ENCODE measurements at regions not wholly inside any gene's neighbourhood (a gene's known extent, or its start where the extent isn't known, plus 50 kb on each side); places are given as distances from the start of the nearest gene placed in this dataset.
"Not testable (repeated sequence)": the region's sequence is repeated elsewhere in the genome, so short reads cannot be mapped to it uniquely, and the experiment has no call there.

GRCh38 chr5:72692231-72692637, 124.2 kb upstream of the TNPO1 start:
- DNase-seq = peak; percentile 0

GRCh38 chr5:72691751-72692150, 124.7 kb upstream of the TNPO1 start:
- DNase-seq = peak; percentile 0

- no peak for DNase-seq
Measured at GRCh38 chr5:72688916-72689315, 127.5 kb upstream of the TNPO1 start.

- DNase-seq = peak; percentile 1
Measured at GRCh38 chr5:72687288-72687687, 129.2 kb upstream of the TNPO1 start.

GRCh38 chr5:72682561-72682960, 133.9 kb upstream of the TNPO1 start:
- no peak for DNase-seq

DNA sequence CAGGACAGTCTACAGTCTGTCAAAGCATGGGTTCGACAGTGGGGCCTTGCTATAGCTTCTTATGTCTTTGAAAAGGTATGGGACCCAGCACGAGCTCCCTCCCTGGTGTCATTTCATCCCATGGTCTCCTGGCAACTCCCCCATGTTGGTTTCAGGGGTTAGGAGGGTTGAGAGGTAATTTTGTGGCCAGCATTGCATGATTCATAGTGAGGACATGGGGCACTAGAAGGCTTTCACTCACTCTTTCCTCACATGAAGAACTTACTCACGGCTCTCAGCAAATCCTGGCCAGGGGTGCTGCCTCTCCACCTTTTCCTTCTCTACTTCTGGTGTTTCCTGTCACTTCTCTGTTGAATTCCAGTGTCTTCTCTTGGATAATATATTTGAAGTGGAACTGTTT, 134.7 kb upstream of the TNPO1 start:
- DNase-seq = no peak

GRCh38 chr5:72677447-72677846, 139.0 kb upstream of the TNPO1 start:
- DNase-seq = no peak

DNA sequence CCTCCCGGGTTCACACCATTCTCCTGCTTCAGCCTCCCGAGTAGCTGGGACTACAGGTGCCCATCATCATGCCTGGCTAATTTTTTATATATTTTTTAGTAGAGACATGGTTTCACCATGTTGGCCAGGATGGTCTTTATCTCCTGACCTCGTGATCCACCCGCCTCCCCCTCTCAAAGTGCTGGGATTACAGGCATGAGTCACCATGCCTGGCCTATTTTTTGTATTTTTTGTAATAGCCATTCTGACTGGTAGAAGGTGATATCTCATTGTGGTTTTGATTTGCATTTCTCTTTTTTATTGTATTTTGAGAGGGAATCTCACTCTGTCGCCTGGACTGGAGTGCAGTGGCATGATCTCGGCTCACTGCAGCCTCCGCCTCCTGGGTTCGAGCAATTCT, 139.6 kb upstream of the TNPO1 start:
- DNase-seq = not testable (repeated sequence)

- DNase-seq = no peak
Measured at GRCh38 chr5:72673623-72674022, 142.8 kb upstream of the TNPO1 start.

- DNase-seq = no peak
Measured at GRCh38 chr5:72673180-72673579, 143.3 kb upstream of the TNPO1 start.

- DNase-seq = no peak
Measured at GRCh38 chr5:72667708-72668107, 148.8 kb upstream of the TNPO1 start.

DNA sequence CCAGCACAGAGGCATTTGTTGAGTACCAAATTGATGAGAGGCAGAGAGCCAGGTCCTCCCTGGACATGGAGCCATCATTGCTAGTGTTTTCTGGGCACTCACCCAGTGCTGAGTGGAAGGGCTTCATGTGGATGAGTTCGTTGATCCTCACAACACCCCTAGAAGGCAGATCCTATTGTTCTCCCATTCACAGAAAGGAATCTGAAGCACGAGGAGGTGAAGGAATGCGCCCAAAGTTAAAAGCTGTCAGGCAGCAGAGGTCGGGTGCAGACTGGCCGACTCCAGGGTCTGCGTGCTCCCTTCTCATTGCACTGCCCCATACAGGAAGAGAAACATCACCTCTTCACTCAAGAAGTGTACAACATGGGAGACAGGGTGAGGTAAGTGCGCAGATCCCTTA, 153.5 kb upstream of the TNPO1 start:
- no peak for DNase-seq

DNA sequence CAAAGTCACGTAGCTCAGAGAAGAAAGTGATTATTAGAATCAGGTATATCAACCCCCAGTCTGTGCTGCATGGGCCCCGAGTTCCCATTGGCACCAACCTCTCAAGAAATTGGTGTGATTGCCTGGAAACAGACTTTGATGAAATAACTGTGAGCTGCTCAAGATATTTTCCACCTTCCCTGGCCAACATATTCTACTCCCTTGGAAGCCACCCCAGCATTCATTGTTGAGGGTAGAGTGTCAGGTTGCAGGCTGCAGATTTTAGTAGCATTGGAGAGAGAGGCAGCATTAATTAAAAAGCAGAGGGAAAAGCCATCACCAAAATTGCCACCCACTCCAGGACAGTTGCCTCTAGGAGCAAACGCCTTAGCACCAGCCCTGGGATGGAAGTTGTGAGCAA, 154.2 kb upstream of the TNPO1 start:
- DNase-seq = no peak

DNA sequence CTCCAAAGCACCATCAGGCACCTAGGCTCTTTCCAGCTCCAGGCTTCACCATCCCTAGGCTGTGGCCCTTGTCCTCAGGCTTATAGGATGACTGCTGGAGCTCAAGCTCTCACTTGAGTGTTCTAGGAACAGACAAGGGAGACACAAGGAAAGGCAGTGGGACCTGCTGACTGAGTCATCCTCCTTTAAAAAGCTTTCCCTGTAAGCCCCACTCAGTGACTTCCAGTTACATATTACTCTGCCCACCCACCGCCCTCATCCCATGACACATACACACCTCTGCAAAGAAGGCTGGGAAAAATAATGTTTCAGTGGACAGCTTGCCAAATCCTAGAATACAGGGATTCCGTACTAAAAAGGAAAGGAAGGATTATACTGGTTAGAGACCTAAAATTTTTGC, 154.2 kb upstream of the ZNF366 start:
- DNase-seq = no peak

DNA sequence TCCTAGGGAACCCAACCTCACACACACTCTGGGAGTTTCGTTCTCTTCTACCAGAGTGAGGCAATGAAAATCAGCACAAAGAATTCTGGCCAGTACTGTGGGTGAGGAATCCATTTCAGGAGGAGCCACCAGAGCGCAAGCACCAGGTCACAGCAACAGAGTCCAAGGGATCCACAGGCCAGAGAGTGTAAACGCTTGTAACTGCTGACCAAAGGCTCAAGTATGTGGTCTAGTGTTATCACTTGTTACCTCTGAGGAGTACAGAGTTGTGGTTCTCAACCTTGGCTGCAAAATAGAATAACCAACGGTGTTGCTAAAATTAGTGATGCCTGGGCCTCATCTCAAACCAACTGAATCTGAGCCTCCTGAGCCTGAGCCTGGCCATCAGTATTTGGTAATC, 152.5 kb upstream of the ZNF366 start:
- DNase-seq = no peak

- no peak for DNase-seq
Measured at GRCh38 chr5:72658761-72659540, 151.7 kb upstream of the ZNF366 start.

DNA sequence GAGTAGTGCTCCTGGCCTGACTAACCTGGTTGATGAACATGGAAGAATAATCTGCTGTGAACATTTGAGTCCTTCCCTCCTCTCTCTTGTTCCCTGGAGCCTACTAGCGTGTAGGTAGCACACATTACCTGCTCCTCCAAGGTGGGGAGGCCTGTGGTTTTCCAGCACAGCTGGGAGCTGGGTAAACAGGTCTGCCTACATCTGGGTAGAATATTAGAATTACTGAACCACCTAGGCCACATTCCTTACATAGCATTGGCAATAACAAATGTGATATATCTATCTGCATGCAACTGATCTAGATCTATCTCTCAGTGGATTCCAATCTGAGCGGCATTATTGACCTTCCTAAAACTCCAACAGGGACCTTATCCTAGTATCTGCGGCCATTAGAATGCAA, 151.0 kb upstream of the ZNF366 start:
- DNase-seq = no peak

GRCh38 chr5:72656756-72657513, 149.7 kb upstream of the ZNF366 start:
- DNase-seq = no peak

DNA sequence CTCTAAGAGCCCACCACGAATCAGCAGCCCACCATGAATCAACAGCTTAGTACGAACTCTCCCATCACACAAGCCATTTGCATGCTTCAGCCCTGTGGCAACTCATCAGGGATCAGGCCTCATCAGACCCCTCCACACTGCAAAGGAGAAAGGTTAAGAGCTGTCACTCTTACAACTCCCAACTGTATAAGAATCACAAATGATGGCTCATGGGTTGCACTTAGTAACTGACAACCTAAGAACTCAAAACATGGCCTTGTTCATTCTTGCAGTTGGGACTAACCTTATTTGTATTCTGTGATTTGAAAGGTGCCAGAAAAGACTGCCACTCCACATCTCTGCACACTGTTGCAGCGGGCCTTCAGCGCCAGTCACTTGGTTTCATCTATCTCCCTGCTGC, 149.1 kb upstream of the ZNF366 start:
- DNase-seq = no peak

DNA sequence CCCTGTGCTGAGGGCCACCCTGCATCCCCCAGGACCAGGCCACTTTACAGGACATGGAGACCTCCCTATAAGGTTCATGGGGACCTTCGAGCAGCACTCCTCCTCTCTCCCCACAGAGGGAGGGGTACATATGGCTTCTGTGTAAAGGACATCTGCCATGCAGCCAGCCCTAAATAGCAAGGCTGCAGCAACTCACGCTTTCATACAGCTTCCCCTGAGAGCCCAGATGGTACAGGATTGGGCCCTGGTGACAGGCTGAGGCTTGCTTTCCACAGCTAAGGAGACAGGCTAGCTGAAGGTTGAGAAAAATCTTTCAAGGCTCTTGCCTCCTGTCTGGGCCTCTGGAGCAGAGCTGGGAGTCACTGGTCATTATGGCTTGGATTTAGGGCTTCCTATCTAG, 147.0 kb upstream of the ZNF366 start:
- DNase-seq = no peak

DNA sequence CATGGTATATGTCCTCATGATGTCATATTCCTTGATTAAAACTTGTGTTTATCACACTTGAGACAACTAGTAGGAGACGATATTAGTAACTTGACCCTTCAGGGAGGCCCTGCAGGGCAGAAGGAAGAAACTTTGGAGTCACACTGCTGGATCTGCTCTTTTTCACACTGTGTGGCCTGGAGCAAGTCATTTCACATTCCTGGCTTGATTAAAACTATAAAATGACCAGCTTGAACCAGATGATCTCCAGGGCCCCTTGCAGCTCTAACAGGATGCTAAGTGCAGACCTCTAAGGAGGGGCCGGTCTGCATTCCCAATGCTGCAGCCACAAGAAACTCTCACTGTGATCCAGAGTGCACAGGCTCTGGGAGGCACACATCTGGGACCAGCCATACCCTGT, 146.4 kb upstream of the ZNF366 start:
- no peak for DNase-seq

GRCh38 chr5:72651779-72652178, 144.6 kb upstream of the ZNF366 start:
- DNase-seq = no peak

DNA sequence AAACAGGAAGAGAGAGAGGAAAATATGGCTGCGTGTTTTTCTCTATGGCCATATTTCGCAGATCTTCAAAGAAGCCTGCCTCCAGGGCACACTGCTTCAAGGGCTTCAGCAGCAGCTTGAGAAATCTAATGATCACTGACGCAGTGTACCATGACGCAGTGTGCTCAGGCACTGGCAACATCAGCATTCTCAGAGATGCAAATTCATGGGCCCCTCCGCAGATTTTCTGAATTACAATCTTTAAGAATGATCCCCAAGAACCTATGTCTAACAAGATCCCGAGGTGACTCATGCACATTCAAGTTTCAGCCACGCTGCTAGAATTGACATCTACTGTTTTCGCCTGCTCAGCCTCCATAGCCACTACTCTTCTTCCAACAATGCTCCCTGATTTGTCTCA, 143.9 kb upstream of the ZNF366 start:
- no peak for DNase-seq

DNA sequence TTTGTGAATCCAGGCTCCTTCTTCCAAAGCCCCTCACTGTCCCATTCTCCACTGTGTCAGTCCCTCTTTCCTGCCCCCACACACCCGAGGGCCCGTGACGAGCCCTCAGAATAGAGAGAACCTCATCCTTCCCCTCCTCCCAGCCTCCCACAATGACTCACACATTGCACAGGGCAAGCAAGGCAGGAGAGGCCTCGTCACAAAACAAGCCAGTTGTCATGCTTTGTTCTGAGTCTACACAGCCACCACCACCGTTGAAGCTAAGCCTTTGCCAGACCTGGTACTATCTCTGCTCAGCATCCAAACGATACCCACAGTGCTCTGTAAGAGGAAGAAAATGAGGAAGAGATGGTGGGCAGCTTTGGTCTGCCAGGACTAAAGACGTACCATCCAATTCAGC, 142.2 kb upstream of the ZNF366 start:
- DNase-seq = no peak

GRCh38 chr5:72648480-72648879, 141.3 kb upstream of the ZNF366 start:
- no peak for DNase-seq
